ENCODE measurements at regions not wholly inside any gene's neighbourhood (a gene's known extent, or its start where the extent isn't known, plus 50 kb on each side); places are given as distances from the start of the nearest gene placed in this dataset.

DNA sequence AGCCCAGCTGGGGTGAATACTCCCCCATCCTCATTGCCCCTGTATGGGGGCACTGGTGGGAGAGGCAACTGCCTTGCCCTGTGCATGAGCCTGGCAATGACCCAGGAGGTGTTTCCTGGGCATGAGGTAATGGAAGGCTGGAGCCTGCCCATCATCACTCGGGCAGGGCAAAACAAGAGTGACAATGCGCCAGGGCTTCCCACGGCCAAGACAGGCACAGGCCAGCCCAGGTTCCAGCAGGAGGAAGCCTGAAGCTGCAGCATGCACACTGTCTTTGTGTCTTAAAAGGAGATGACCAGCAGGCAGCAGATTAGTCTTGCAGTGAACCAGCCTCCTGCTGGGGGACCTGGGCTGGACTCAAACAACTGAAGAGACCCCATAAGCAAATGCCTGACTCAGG is 92.2 kb upstream of the SMIM23 start:
- Histone ChIP-seq H3K4me3 (no peak overlapping the region), H3K9me3 (no peaks in the 10 kb centered on the region), H3K27me3 (no peaks in the 10 kb centered on the region), H3K36me3 (replicated peaks in 1 of 2; ENCODE audit: insufficient read depth in 1 of 2, low read depth in 2 of 2) (no peaks in the 10 kb centered on the region), H3K4me1 (no peaks in the 10 kb centered on the region), H3K27ac (no peak overlapping the region)
- ATAC-seq (no peak), DNase-seq (no peak)
- intact Hi-C loops (cut with DNase I): no loop called here
- TF ChIP-seq, protein P1, sequence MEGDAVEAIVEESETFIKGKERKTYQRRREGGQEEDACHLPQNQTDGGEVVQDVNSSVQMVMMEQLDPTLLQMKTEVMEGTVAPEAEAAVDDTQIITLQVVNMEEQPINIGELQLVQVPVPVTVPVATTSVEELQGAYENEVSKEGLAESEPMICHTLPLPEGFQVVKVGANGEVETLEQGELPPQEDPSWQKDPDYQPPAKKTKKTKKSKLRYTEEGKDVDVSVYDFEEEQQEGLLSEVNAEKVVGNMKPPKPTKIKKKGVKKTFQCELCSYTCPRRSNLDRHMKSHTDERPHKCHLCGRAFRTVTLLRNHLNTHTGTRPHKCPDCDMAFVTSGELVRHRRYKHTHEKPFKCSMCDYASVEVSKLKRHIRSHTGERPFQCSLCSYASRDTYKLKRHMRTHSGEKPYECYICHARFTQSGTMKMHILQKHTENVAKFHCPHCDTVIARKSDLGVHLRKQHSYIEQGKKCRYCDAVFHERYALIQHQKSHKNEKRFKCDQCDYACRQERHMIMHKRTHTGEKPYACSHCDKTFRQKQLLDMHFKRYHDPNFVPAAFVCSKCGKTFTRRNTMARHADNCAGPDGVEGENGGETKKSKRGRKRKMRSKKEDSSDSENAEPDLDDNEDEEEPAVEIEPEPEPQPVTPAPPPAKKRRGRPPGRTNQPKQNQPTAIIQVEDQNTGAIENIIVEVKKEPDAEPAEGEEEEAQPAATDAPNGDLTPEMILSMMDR (IDR thresholded peaks at IDR 0.05): no peak
- TF ChIP-seq POLR2A (IDR thresholded peaks at IDR 0.05): no peak
- 63 to 80% methylated on average over 2 to 3 of the region's 3 CpGs for WGBS, 2 donors

DNA sequence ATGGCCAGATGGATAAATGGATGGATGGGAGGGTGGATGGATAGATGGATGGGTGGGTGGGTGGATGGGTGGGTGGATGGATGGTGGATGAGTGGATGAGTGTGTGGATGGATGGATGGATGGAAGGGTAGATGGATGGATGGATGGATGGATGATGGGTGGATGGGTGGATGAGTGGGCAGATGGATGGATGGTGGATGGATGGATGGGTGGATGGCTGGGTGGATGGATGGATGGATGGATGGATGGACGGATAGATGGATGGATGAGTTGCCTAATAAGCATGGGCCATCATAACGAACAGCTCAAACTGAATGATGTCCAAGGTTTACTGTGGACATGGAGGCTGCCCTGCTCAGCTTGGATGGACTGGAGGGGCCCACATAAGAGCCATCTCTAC is 89.8 kb upstream of the SMIM23 start:
- Histone ChIP-seq H3K27me3 (no peaks in the 10 kb centered on the region), H3K27ac (no peak overlapping the region), H3K4me1 (no peaks in the 10 kb centered on the region), H3K9me3 (no peaks in the 10 kb centered on the region), H3K4me3 (no peak overlapping the region), H3K36me3 (replicated peaks in 1 of 2; ENCODE audit: insufficient read depth in 1 of 2, low read depth in 2 of 2) (no peaks in the 10 kb centered on the region)
- intact Hi-C loops (cut with DNase I): no loop called here
- TF ChIP-seq, protein P1 (IDR thresholded peaks at IDR 0.05): no peak
- no peak for TF ChIP-seq POLR2A (IDR thresholded peaks at IDR 0.05)
- DNase-seq: no peak
- WGBS, 2 donors: 59 to 69% methylated on average over 2 of the region's 2 CpGs
- no peak for ATAC-seq

DNA sequence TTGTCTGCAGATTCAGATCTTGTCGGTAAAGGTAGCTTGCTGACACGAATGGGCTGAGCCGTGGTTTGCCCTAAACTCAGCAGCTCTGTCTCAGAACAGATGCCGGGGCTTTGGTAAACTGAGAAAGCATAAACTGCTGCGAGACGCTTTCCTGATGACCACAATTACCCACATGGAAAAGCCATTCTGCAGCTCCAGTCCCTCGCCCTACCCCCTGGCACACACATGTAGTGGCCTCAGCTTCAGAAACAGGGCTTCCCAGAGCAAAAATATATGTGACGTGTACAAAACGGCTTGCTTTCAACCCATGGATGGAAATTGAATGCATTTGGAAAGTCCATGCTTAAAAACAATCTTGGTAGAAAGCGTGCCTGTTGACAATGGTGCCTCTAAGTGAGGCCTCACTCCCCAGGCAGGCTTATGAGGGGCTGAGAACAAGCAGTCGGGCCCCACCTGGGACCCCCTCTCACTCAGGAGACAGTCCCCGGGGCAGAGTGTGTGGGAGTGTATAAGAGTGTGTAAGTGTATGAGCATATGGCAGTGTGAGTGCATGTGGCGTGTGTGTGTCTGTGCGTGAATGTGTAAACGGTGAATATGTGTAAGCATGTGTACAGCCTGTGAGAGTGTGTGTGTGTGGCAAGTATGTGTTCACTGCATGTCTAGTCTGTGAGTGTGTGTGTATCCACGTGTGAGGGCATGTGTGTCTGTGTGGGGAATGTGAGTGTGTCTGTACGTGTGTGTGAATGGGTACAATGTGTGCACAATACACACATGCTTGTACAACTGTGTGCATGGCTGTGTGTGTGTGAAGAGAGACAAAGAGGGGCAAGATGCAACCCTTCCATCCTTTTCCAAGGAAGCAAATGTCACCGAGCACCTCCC is 88.2 kb upstream of the SMIM23 start:
- ATAC-seq (no peak), DNase-seq (no peak)
- no peaks in the 10 kb centered on the region for H3K36me3 ChIP-seq (replicated peaks in 1 of 2; ENCODE audit: insufficient read depth in 1 of 2, low read depth in 2 of 2)
- no peak overlapping the region for H3K27ac ChIP-seq
- WGBS, 2 donors: 66 to 68% methylated on average over 18 of the region's 18 CpGs
- H3K4me1 ChIP-seq: no peaks in the 10 kb centered on the region
- H3K9me3 ChIP-seq: no peaks in the 10 kb centered on the region
- intact Hi-C loops (cut with DNase I): no loop called here
- no peak overlapping the region for H3K4me3 ChIP-seq
- H3K27me3 ChIP-seq: no peaks in the 10 kb centered on the region
- TF ChIP-seq, protein P1 (IDR thresholded peaks at IDR 0.05): no peak

DNA sequence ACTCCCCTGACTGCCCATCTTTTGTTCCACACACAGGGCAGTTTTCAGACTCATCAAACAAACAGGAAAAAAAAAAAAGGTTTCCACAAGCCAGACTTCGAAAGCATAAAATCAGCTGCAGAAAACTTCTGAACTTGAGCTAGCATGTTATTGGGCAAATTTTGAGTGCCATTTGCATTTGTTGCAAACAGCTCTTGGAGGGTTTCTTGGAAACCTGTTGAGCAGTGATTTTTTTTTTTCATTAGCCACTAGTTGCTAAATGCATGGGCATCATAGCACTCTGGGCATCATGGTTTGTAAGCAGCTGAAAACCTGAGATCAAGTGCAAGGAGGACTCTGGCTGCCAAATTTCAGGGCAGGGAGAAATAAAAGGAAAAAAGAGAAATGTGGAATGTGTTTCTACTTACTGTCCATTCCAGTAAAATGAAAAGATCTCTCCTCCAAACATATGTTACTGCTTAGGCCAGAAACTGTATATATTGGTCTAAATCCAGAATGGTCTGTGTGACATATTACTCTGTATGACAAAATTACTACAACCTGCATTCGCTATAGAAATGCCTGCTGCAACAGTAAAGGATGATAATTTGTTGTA is 85.2 kb upstream of the SMIM23 start:
- DNase-seq (no peak), ATAC-seq (no peak)
- no peaks in the 10 kb centered on the region for H3K9me3 ChIP-seq
- H3K4me3 ChIP-seq: no peak overlapping the region
- intact Hi-C loops (cut with DNase I): no loop called here
- no peaks in the 10 kb centered on the region for H3K4me1 ChIP-seq
- TF ChIP-seq POLR2A (IDR thresholded peaks at IDR 0.05): no peak
- 54 to 82% methylated on average over 2 of the region's 2 CpGs for WGBS, 2 donors
- no peaks in the 10 kb centered on the region for H3K27me3 ChIP-seq
- H3K27ac ChIP-seq: no peak overlapping the region
- no peaks in the 10 kb centered on the region for H3K36me3 ChIP-seq (replicated peaks in 1 of 2; ENCODE audit: insufficient read depth in 1 of 2, low read depth in 2 of 2)

DNA sequence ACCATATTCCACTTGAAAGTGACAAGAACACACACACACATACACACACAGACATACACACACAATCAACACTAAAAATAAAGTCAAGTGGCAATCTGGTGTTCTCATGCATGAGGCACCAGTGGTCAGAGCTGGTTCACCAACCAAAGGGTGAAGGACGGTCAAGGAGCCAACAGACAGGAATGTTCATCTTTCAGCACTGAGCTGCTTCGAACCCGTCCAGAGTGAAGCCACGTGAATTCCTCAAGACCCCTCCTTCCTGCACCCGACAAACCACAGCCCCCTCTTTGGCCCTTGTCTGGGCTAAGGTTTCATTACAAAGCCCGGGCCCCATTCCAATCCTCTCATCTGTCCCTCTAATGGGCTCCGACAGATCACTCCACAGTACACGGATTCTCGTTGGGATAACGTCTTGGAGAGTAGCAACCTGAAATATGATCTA is 84.5 kb upstream of the SMIM23 start:
- Histone ChIP-seq H3K9me3 (no peaks in the 10 kb centered on the region), H3K27me3 (no peaks in the 10 kb centered on the region), H3K36me3 (replicated peaks in 1 of 2; ENCODE audit: insufficient read depth in 1 of 2, low read depth in 2 of 2) (no peaks in the 10 kb centered on the region), H3K4me3 (no peak overlapping the region), H3K4me1 (no peaks in the 10 kb centered on the region), H3K27ac (no peak overlapping the region)
- ATAC-seq (no peak), DNase-seq (no peak)
- 74 to 77% methylated on average over 10 of the region's 10 CpGs for WGBS, 2 donors
- intact Hi-C loops (cut with DNase I): no loop called here
- TF ChIP-seq, protein P1 (IDR thresholded peaks at IDR 0.05): no peak
- TF ChIP-seq POLR2A (IDR thresholded peaks at IDR 0.05): no peak

Measured in body of pancreas (tissue), 4 donors.